PC-9 (cell line): ENCODE measurements at regions not wholly inside any gene's neighbourhood (a gene's known extent, or its start where the extent isn't known, plus 50 kb on each side); places are given as distances from the start of the nearest gene placed in this dataset.

Experiments
- BruUV-seq: library from RNA; stranded (reverse); fragments of 400-500 nt; replicated peaks from 2 replicates; lab custom pipeline; 2021; lab: Mats Ljungman, UMichigan
- CTCF ChIA-PET: fragments of 300-600 bp; sonication (Branson Sonifier 250); formaldehyde crosslinking; loops from one replicate; lab custom pipeline; 2022; ENCODE audit warnings: antibody characterized with exemption; lab: Charles Lee
- POLR2A ChIA-PET: fragments of 300-600 bp; sonication (Branson Sonifier 250); formaldehyde crosslinking; loops from one replicate; lab custom pipeline; 2022; ENCODE audit warnings: antibody characterized with exemption; ENCODE audit not compliant: unreplicated experiment; lab: Charles Lee
- DNase-seq, 2 experiments: peaks; one replicate each; pipeline versions ENCODE4 v3.0.0 to v3.0.0-alpha.2; 2015 to 2022; ENCODE audit warnings: mixed read lengths in 1 of 2
- H2AFZ ChIP-seq: fragments of 200-600 bp; sonication (generic); 2 replicates; pipeline ENCODE4 v1.8.1; 2017; ENCODE audit warnings: antibody characterized with exemption
- H3F3A ChIP-seq: fragments of 200-600 bp; sonication (generic); 2 replicates; pipeline ENCODE4 v1.8.1; 2017; ENCODE audit warnings: antibody characterized with exemption, mild to moderate bottlenecking, low read depth; ENCODE audit not compliant: insufficient read depth
- H3K27ac ChIP-seq: fragments of 200-600 bp; sonication (generic); 2 replicates; pipeline ENCODE4 v1.6.1; 2016; ENCODE audit warnings: mixed run types
- H3K27me3 ChIP-seq: fragments of 200-600 bp; sonication (generic); 2 replicates; pipeline ENCODE4 v1.6.1; 2016; ENCODE audit warnings: low read depth, mixed run types; ENCODE audit not compliant: insufficient read depth
- H3K36me3 ChIP-seq: fragments of 200-600 bp; sonication (generic); 2 replicates; pipeline ENCODE4 v1.6.1; 2016; ENCODE audit warnings: low read depth, mixed run types
- H3K4me1 ChIP-seq: fragments of 200-600 bp; sonication (generic); replicated peaks from 2 replicates; pipeline ENCODE4 v1.6.1; 2016; ENCODE audit warnings: mixed run types; ENCODE audit not compliant: insufficient read depth
- H3K4me2 ChIP-seq: fragments of 200-600 bp; sonication (generic); 2 replicates; pipeline ENCODE4 v1.6.1; 2017; ENCODE audit warnings: mixed run types
- H3K4me3 ChIP-seq: fragments of 200-600 bp; sonication (generic); 2 replicates; pipeline ENCODE4 v1.6.1; 2016; ENCODE audit warnings: mixed run types
- H3K79me2 ChIP-seq: fragments of 200-600 bp; sonication (generic); 2 replicates; pipeline ENCODE4 v1.6.1; 2017; ENCODE audit warnings: low read depth, mixed run types
- H3K9me2 ChIP-seq: fragments of 200-600 bp; sonication (generic); 2 replicates; pipeline ENCODE4 v1.8.1; 2017; ENCODE audit warnings: mild to moderate bottlenecking; ENCODE audit not compliant: insufficient read depth
- H3K9me3 ChIP-seq: fragments of 200-600 bp; sonication (generic); 2 replicates; pipeline ENCODE4 v1.8.1; 2016; ENCODE audit warnings: low read depth; ENCODE audit not compliant: insufficient read depth
- H4K20me1 ChIP-seq: fragments of 200-600 bp; sonication (generic); 2 replicates; pipeline ENCODE4 v1.8.1; 2017; ENCODE audit not compliant: insufficient read depth
- CTCF ChIP-seq: fragments of 200-600 bp; sonication (generic); conservative IDR thresholded peaks from 2 replicates; pipeline ENCODE4 v1.6.1; 2017; ENCODE audit warnings: mixed run types, antibody characterized with exemption, mild to moderate bottlenecking, moderate library complexity
- EZH2 ChIP-seq: fragments of 200-600 bp; sonication (generic); IDR thresholded peaks from 2 replicates; pipeline ENCODE4 v1.8.0; 2017; ENCODE audit warnings: antibody characterized with exemption, low read depth
- intact Hi-C: fragments of 100-400 bp; cut with micrococcal nuclease; formaldehyde crosslinking; loops from one replicate; pipeline ENCODE4 v1.10.0; 2022; ENCODE audit not compliant: unreplicated experiment

- TF ChIP-seq EZH2 (no peak), CTCF (no peak)
- Histone ChIP-seq H3K9me3 (no peaks in the 10 kb centered on the region), H3K27me3 (no peaks in the 10 kb centered on the region), H3K27ac (no peak overlapping the region), H3K4me2 (no peak overlapping the region), H3K4me3 (no peak overlapping the region), H3K36me3 (no peaks in the 10 kb centered on the region), H3K9me2 (no peaks in the 10 kb centered on the region; the same call in none of the 2 replicates), H4K20me1 (no peaks in the 10 kb centered on the region), H2AFZ (no peak overlapping the region), H3K4me1 (no peaks in the 10 kb centered on the region), H3F3A (no peaks in the 10 kb centered on the region), H3K79me2 (no peaks in the 10 kb centered on the region)
- intact Hi-C loops, result no loop called here
- ChIA-PET POLR2A (no interaction called here), CTCF (no interaction called here)
- no TSS peak for BruUV-seq
- no peak for DNase-seq
Measured at GRCh38 chr3:78410077-78410476, 1357.7 kb downstream of the ROBO1 start.

- H3K4me3 ChIP-seq, result no peak overlapping the region
- no peak overlapping the region for H2AFZ ChIP-seq
- H3K27me3 ChIP-seq, result no peaks in the 10 kb centered on the region
- no peak overlapping the region for H3K27ac ChIP-seq
- CTCF ChIA-PET, result no interaction called here
- H3K9me2 ChIP-seq, result no peaks in the 10 kb centered on the region; the same call in 1 of the 2 replicates
- POLR2A ChIA-PET, result no interaction called here
- H4K20me1 ChIP-seq, result no peaks in the 10 kb centered on the region
- intact Hi-C loops, result no loop called here
- H3K36me3 ChIP-seq, result no peaks in the 10 kb centered on the region
- no peaks in the 10 kb centered on the region for H3F3A ChIP-seq
- TF ChIP-seq EZH2, result no peak
- no peak for TF ChIP-seq CTCF
- no peak for DNase-seq
- no peak overlapping the region for H3K4me2 ChIP-seq
- H3K9me3 ChIP-seq, result no peaks in the 10 kb centered on the region
- no peaks in the 10 kb centered on the region for H3K79me2 ChIP-seq
- H3K4me1 ChIP-seq, result no peaks in the 10 kb centered on the region
- BruUV-seq, result no TSS peak
Measured at GRCh38 chr3:78414261-78414660, 1353.5 kb downstream of the ROBO1 start.

- intact Hi-C loops, result no loop called here
- Histone ChIP-seq H2AFZ (no peak overlapping the region), H3K9me3 (no peaks in the 10 kb centered on the region), H3K4me1 (no peaks in the 10 kb centered on the region), H3K79me2 (no peaks in the 10 kb centered on the region), H3K4me3 (no peak overlapping the region), H3K9me2 (no peaks in the 10 kb centered on the region), H3K27me3 (no peaks in the 10 kb centered on the region), H3K4me2 (no peak overlapping the region), H3K36me3 (no peaks in the 10 kb centered on the region), H4K20me1 (no peaks in the 10 kb centered on the region), H3K27ac (no peak overlapping the region), H3F3A (no peaks in the 10 kb centered on the region)
- POLR2A ChIA-PET, result no interaction called here
- no peak for DNase-seq
- CTCF ChIA-PET, result no interaction called here
- TF ChIP-seq EZH2 (no peak), CTCF (no peak)
- BruUV-seq, result no TSS peak
Measured at GRCh38 chr3:78420611-78421010, 1347.2 kb downstream of the ROBO1 start.
